ENCODE measurements at regions not wholly inside any gene's neighbourhood (a gene's known extent, or its start where the extent isn't known, plus 50 kb on each side); places are given as distances from the start of the nearest gene placed in this dataset.

- Histone ChIP-seq H3K27ac (ENCODE audit: low read depth in 2 of 2, low read length in 2 of 2) (no peak overlapping the region), H3K4me1 (ENCODE audit: control insufficient read depth in 2 of 3, insufficient read depth in 2 of 3, low read depth in 1 of 3, low read length in 3 of 3) (no peaks in the 10 kb centered on the region), H3K4me3 (ENCODE audit: low read length in 3 of 3) (no peak overlapping the region), H3K36me3 (ENCODE audit: control insufficient read depth in 2 of 3, insufficient read depth in 3 of 3, low read length in 3 of 3) (no peaks in the 10 kb centered on the region), H3K9me3 (ENCODE audit: control insufficient read depth in 2 of 3, insufficient read depth in 1 of 3, low read length in 3 of 3) (no peaks in the 10 kb centered on the region), H3K27me3 (ENCODE audit: control insufficient read depth, insufficient read depth, low read length) (no peaks in the 10 kb centered on the region), H3K9ac (ENCODE audit: low read length in 3 of 3) (no peak overlapping the region)
- no peak for FAIRE-seq
- no peak for DNase-seq
- TF ChIP-seq, protein P1, sequence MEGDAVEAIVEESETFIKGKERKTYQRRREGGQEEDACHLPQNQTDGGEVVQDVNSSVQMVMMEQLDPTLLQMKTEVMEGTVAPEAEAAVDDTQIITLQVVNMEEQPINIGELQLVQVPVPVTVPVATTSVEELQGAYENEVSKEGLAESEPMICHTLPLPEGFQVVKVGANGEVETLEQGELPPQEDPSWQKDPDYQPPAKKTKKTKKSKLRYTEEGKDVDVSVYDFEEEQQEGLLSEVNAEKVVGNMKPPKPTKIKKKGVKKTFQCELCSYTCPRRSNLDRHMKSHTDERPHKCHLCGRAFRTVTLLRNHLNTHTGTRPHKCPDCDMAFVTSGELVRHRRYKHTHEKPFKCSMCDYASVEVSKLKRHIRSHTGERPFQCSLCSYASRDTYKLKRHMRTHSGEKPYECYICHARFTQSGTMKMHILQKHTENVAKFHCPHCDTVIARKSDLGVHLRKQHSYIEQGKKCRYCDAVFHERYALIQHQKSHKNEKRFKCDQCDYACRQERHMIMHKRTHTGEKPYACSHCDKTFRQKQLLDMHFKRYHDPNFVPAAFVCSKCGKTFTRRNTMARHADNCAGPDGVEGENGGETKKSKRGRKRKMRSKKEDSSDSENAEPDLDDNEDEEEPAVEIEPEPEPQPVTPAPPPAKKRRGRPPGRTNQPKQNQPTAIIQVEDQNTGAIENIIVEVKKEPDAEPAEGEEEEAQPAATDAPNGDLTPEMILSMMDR (IDR thresholded peaks at IDR 0.05; ENCODE audit: borderline replicate concordance, extremely low read depth, insufficient read depth): no peak
- intact Hi-C loops (cut with DNase I): no loop called here
These were observed 585.6 kb upstream of the AGA start for GRCh38 chr4:178027796-178028195.

GRCh38 chr4:178028481-178028880, 586.2 kb upstream of the AGA start:
- Histone ChIP-seq H3K4me1 (ENCODE audit: control insufficient read depth in 2 of 3, insufficient read depth in 2 of 3, low read depth in 1 of 3, low read length in 3 of 3) (no peaks in the 10 kb centered on the region), H3K36me3 (ENCODE audit: control insufficient read depth in 2 of 3, insufficient read depth in 3 of 3, low read length in 3 of 3) (no peaks in the 10 kb centered on the region), H3K27me3 (ENCODE audit: control insufficient read depth, insufficient read depth, low read length) (no peaks in the 10 kb centered on the region), H3K9me3 (ENCODE audit: control insufficient read depth in 2 of 3, insufficient read depth in 1 of 3, low read length in 3 of 3) (no peaks in the 10 kb centered on the region), H3K27ac (ENCODE audit: low read depth in 2 of 2, low read length in 2 of 2) (no peak overlapping the region), H3K4me3 (ENCODE audit: low read length in 3 of 3) (no peak overlapping the region), H3K9ac (ENCODE audit: low read length in 3 of 3) (no peak overlapping the region)
- TF ChIP-seq, protein P1 (IDR thresholded peaks at IDR 0.05; ENCODE audit: borderline replicate concordance, extremely low read depth, insufficient read depth): no peak
- no peak for DNase-seq
- intact Hi-C loops (cut with DNase I): no loop called here
- no peak for FAIRE-seq

DNA sequence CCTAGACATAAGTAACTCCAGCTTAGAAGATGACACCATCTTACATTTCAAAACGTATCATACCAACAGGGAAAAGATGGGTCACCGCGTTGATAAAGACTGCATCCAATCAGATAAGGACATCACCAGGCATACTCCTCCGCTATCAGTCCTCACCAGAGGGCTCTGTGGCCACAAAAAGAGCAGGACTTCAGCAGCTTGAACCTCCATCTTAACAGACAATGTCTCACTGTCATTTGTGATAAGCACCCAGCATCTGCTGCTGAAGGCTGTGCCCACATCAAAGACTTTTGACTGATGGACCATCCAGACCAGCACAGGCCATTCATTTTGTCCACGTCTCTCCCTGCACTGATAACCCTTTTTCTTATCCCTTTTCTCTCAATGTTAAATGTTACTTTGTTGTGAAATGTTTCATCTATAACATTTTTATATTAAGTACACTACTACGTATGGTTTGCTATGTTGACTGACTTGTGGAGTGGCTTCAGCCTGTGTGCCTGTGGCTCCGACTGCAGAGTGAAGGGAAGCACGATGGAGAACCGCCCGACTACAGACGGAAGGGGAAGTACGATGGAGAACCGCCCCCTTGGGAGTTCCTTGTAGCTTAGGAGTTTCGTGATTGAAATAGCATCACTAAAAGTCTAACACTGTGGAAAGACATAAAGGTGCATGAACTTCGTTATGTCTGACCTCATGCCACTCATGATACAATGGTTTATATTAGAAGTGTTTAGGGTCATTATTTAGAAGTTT, 595.4 kb upstream of the AGA start:
- no peak overlapping the region for H3K27ac ChIP-seq (ENCODE audit: low read depth in 2 of 2, low read length in 2 of 2)
- intact Hi-C loops (cut with DNase I): no loop called here
- H3K9ac ChIP-seq (ENCODE audit: low read length in 3 of 3): no peak overlapping the region
- no peaks in the 10 kb centered on the region for H3K27me3 ChIP-seq (ENCODE audit: control insufficient read depth, insufficient read depth, low read length)
- H3K36me3 ChIP-seq (ENCODE audit: control insufficient read depth in 2 of 3, insufficient read depth in 3 of 3, low read length in 3 of 3): no peaks in the 10 kb centered on the region
- FAIRE-seq (no peak), DNase-seq (no peak)
- H3K4me3 ChIP-seq (ENCODE audit: low read length in 3 of 3): no peak overlapping the region
- TF ChIP-seq, protein P1 (IDR thresholded peaks at IDR 0.05; ENCODE audit: borderline replicate concordance, extremely low read depth, insufficient read depth): no peak
- H3K9me3 ChIP-seq (ENCODE audit: control insufficient read depth in 2 of 3, insufficient read depth in 1 of 3, low read length in 3 of 3): no peaks in the 10 kb centered on the region
- H3K4me1 ChIP-seq (ENCODE audit: control insufficient read depth in 2 of 3, insufficient read depth in 2 of 3, low read depth in 1 of 3, low read length in 3 of 3): no peaks in the 10 kb centered on the region

DNA sequence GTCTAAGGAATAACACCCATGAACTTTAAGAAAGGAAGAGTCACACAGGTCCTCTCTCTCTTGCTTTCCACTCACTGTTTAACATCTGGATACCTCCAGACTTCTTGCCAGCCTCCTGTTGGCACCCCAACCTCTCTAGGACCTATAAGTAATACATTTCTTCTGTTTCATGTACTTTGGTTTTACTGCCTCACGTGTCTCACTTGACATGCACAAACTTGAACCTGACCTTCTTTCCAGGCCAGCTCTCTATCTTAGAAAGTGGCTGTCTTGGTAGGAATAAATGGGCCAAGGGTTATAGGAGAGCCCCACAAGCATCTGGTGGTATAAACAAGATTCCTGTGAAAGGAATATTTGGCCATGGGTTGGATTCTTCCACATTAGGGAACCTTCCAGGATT, 614.8 kb upstream of the AGA start:
- DNase-seq: no peak
- H3K9ac ChIP-seq (ENCODE audit: low read length in 3 of 3): no peak overlapping the region
- intact Hi-C loops (cut with DNase I): no loop called here
- no peak overlapping the region for H3K4me3 ChIP-seq (ENCODE audit: low read length in 3 of 3)
- FAIRE-seq: no peak
- H3K36me3 ChIP-seq (ENCODE audit: control insufficient read depth in 2 of 3, insufficient read depth in 3 of 3, low read length in 3 of 3): no peaks in the 10 kb centered on the region
- no peak overlapping the region for H3K27ac ChIP-seq (ENCODE audit: low read depth in 2 of 2, low read length in 2 of 2)
- H3K4me1 ChIP-seq (ENCODE audit: control insufficient read depth in 2 of 3, insufficient read depth in 2 of 3, low read depth in 1 of 3, low read length in 3 of 3): no peaks in the 10 kb centered on the region
- TF ChIP-seq, protein P1 (IDR thresholded peaks at IDR 0.05; ENCODE audit: borderline replicate concordance, extremely low read depth, insufficient read depth): no peak
- no peaks in the 10 kb centered on the region for H3K9me3 ChIP-seq (ENCODE audit: control insufficient read depth in 2 of 3, insufficient read depth in 1 of 3, low read length in 3 of 3)
- no peaks in the 10 kb centered on the region for H3K27me3 ChIP-seq (ENCODE audit: control insufficient read depth, insufficient read depth, low read length)

All from kidney (tissue), 13 donors.